ENCODE measurements at regions not wholly inside any gene's neighbourhood (a gene's known extent, or its start where the extent isn't known, plus 50 kb on each side); places are given as distances from the start of the nearest gene placed in this dataset.

GRCh38 chr14:34069854-34070582, 119.1 kb upstream of the EGLN3 start:
- H3K27me3 ChIP-seq: no peaks in the 10 kb centered on the region
- no peak overlapping the region for H3K4me3 ChIP-seq
- no peak overlapping the region for H3K27ac ChIP-seq
- no peaks in the 10 kb centered on the region for H3K9me3 ChIP-seq
- TF ChIP-seq CTCF (IDR thresholded peaks at IDR 0.05) (no peak), POLR2A (IDR thresholded peaks at IDR 0.05) (no peak), EP300 (IDR thresholded peaks at IDR 0.05) (no peak), POLR2AphosphoS5 (IDR thresholded peaks at IDR 0.05) (no peak)
- H3K36me3 ChIP-seq: no peaks in the 10 kb centered on the region
- peaks cover 0 to 4% (median 0%) of the 10 kb centered on the region in 3 donors for H3K4me1 ChIP-seq
- 17 to 18% methylated on average over 1 to 2 of the region's 3 CpGs for WGBS, 2 donors (ENCODE audit: low coverage in 1 of 2)
- no peak for ATAC-seq

- no peak overlapping the region for H3K27ac ChIP-seq
Measured at GRCh38 chr14:34067587-34067986, 116.7 kb upstream of the EGLN3 start.

GRCh38 chr14:34065690-34066391, 115.0 kb upstream of the EGLN3 start:
- H3K27me3 ChIP-seq: no peaks in the 10 kb centered on the region
- TF ChIP-seq POLR2AphosphoS5 (IDR thresholded peaks at IDR 0.05) (no peak), CTCF (IDR thresholded peaks at IDR 0.05) (no peak), POLR2A (IDR thresholded peaks at IDR 0.05) (no peak), EP300 (IDR thresholded peaks at IDR 0.05) (no peak)
- no peaks in the 10 kb centered on the region for H3K36me3 ChIP-seq
- no peak for ATAC-seq
- peaks cover 0 to 27% (median 0%) of the 10 kb centered on the region in 3 donors for H3K4me1 ChIP-seq
- WGBS, 2 donors (ENCODE audit: low coverage in 1 of 2): 94 to 100% methylated on average over 3 of the region's 4 CpGs
- H3K27ac ChIP-seq: no peak overlapping the region
- H3K4me3 ChIP-seq: no peak overlapping the region
- no peaks in the 10 kb centered on the region for H3K9me3 ChIP-seq

More at GRCh38 chr14:34067587-34067986, 116.7 kb upstream of the EGLN3 start:
- H3K4me1 ChIP-seq: peaks cover 0 to 25% (median 0%) of the 10 kb centered on the region in 3 donors
- no peaks in the 10 kb centered on the region for H3K9me3 ChIP-seq
- no peak overlapping the region for H3K4me3 ChIP-seq
- no peaks in the 10 kb centered on the region for H3K36me3 ChIP-seq
- no peak for ATAC-seq
- WGBS, 2 donors (ENCODE audit: low coverage in 1 of 2): 90 to 98% methylated on average over 1 to 3 of the region's 3 CpGs
- H3K27me3 ChIP-seq: no peaks in the 10 kb centered on the region
- no peak for TF ChIP-seq POLR2AphosphoS5 (IDR thresholded peaks at IDR 0.05)

- no peak overlapping the region for H3K27ac ChIP-seq
- 82 to 100% methylated on average over 2 of the region's 4 CpGs for WGBS, 2 donors (ENCODE audit: low coverage in 1 of 2)
- no peak for ATAC-seq
Measured at GRCh38 chr14:34065236-34065635, 114.4 kb upstream of the EGLN3 start.

More at GRCh38 chr14:34065236-34065635, 114.4 kb upstream of the EGLN3 start:
- H3K9me3 ChIP-seq: no peaks in the 10 kb centered on the region
- H3K36me3 ChIP-seq: no peaks in the 10 kb centered on the region
- H3K27me3 ChIP-seq: no peaks in the 10 kb centered on the region
- peaks cover 0 to 33% (median 0%) of the 10 kb centered on the region in 3 donors for H3K4me1 ChIP-seq
- H3K4me3 ChIP-seq: no peak overlapping the region
- TF ChIP-seq POLR2A (IDR thresholded peaks at IDR 0.05) (no peak), EP300 (IDR thresholded peaks at IDR 0.05) (no peak), CTCF (IDR thresholded peaks at IDR 0.05) (no peak), POLR2AphosphoS5 (IDR thresholded peaks at IDR 0.05) (no peak)
